Stimulated activated naive CD8-positive, alpha-beta T cell treated with anti-CD3 and anti-CD28 coated beads, Interleukin-15, amount 100 ng/mL, for 72 hours (primary cell): ENCODE measurements at regions not wholly inside any gene's neighbourhood (a gene's known extent, or its start where the extent isn't known, plus 50 kb on each side); places are given as distances from the start of the nearest gene placed in this dataset.
"Not testable (repeated sequence)": the region's sequence is repeated elsewhere in the genome, so short reads cannot be mapped to it uniquely, and the experiment has no call there.

Experiments used
- ATAC-seq: fragments of 150-1000 bp; cut with Tn5 transposase; 2 replicates; pipeline ENCODE4 v1.10.0; 2021; ENCODE audit warnings: mild to moderate bottlenecking, moderate library complexity
- DNase-seq, 2 donors: peaks; one replicate each; pipeline ENCODE4 v3.0.0; 2021 to 2022
- H3K27ac Mint-ChIP-seq, 2 donors: one replicate each; pipeline ENCODE4 v1.8.0; 2022; ENCODE audit warnings: mild to moderate bottlenecking in 2 of 2, mixed read lengths in 2 of 2, moderate library complexity in 2 of 2
- H3K27me3 Mint-ChIP-seq: one replicate; pipeline ENCODE4 v1.8.0; 2022; ENCODE audit warnings: mixed read lengths
- H3K4me1 Mint-ChIP-seq: one replicate; pipeline ENCODE4 v1.8.0; 2022; ENCODE audit warnings: mild to moderate bottlenecking, mixed read lengths
- H3K4me3 Mint-ChIP-seq, 2 donors: one replicate each; pipeline ENCODE4 v1.8.0; 2022; ENCODE audit warnings: mild to moderate bottlenecking in 2 of 2, mixed read lengths in 2 of 2, moderate library complexity in 1 of 2
- H3K9me3 Mint-ChIP-seq, 2 donors: one replicate each; pipeline ENCODE4 v1.8.0; 2022; ENCODE audit warnings: mixed read lengths in 2 of 2

DNA sequence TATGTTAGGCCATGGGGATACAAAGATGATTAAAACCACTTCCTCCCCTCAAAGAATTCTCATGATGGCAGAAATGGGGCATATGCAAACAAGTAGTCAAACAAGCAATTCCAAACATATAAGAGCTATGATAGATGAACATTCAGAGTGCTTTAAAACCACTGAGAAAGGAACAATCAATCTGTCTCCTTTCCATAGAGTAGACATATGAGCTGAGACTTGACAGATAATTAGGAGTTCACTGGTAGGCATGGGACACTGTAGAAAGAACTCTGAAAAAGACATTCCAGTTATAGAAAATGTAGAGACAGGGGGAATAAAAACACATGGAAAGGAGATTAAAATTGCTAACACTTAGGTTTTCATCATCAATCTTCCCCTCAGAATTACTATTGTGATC, 372.8 kb downstream of the KLHL4 start:
- H3K4me3 Mint-ChIP-seq = no peak overlapping the region
- no peak overlapping the region for H3K27ac Mint-ChIP-seq
- no peaks in the 10 kb centered on the region for H3K4me1 Mint-ChIP-seq
- ATAC-seq (no peak), DNase-seq (no peak)
- no peaks in the 10 kb centered on the region for H3K27me3 Mint-ChIP-seq
- H3K9me3 Mint-ChIP-seq = no peaks in the 10 kb centered on the region

DNA sequence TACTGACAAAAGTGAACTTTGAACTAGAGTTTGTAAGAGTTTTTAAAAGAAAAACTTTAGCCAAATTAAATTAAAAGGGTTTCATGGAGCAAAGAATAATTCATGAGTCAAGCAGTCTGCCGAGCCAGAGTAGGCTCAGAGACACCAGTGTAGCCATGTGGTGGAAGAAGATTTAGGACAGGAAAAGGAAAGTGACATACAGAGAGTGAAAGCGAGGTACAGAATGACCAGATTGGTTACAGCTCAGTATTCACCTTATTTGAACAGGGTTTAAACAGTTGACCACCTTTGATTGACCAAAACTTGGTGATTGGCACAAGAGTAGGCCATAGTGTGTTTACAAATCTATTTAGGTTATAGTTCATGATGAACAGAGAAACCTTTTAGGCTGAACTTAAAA, 377.8 kb downstream of the KLHL4 start:
- no peak for DNase-seq
- ATAC-seq = no peak
- no peak overlapping the region for H3K27ac Mint-ChIP-seq
- H3K27me3 Mint-ChIP-seq = no peaks in the 10 kb centered on the region
- no peaks in the 10 kb centered on the region for H3K4me1 Mint-ChIP-seq
- no peaks in the 10 kb centered on the region for H3K9me3 Mint-ChIP-seq
- H3K4me3 Mint-ChIP-seq = no peak overlapping the region

DNA sequence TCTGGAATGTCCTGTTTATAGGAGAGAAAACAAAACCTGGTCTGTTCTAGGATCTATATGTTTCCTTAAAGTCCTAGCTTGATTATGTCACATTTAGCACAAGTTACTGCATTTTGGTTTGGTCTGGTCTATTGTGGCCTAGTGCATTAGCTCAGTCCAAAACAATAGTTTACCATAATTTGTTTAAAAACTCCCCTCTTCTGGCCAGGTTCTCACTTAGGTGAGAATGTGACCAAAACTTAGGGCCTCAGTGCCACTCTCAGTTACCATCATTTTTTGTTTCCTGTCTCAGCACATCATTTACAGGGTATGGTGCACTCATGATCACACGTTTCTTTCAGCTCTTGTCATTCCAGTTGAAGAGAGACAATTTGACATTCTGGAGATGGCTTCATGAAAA, 378.5 kb downstream of the KLHL4 start:
- Mint-ChIP-seq H3K9me3 (no peaks in the 10 kb centered on the region), H3K27ac (no peak overlapping the region), H3K4me3 (no peak overlapping the region), H3K4me1 (no peaks in the 10 kb centered on the region), H3K27me3 (no peaks in the 10 kb centered on the region)
- no peak for DNase-seq
- ATAC-seq = no peak

DNA sequence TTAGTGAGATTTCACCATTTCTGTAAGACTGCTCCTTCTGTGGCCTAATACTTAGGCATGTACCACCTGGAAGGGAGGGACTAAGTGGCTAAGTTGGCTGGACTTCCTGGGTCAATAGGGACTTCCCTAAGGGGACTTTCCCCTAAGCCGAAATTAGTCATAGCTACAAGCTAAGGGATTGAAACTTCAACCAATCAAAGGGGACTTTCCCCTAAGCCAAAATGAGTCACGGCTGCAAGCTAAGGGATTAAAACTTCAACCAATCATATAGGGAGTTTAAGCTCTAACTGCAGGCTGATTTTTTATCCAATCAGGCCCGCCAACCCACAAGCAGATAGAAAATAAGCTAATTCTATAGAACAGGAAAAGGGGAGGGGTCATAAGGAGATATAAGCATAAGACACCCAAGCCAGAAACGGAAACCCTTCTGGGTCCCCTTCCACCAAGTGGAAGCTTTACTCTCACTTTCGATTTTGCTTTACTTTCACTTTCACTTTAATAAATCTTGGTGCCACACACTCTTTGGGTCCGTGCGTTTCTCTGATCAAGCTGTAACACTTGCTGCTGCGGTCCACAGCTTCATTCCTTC, 382.8 kb downstream of the KLHL4 start:
- H3K4me1 Mint-ChIP-seq = no peaks in the 10 kb centered on the region
- DNase-seq = peak in 1 of 2 donors; percentile 14
- ATAC-seq = peak; percentile 43

DNA sequence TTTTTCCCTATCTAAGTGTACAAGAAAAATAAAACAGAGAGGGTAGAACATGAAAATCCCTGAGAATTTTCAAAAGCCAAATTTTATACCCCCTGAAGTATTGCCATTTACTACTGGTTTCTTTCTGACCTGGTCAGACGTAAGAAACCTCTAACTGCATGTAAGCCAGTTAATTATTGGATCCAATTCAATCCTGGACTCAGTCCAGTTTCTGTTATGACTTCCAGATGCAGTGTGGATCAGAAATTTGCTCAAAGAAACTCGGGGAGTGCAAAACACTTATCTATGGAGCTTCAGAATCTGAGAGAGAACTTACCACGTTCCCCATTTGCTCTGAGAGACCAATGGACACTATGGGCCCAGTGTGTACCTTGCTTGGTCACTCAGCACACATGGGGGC, 383.5 kb downstream of the KLHL4 start:
- Mint-ChIP-seq H3K27me3 (no peaks in the 10 kb centered on the region), H3K4me3 (no peak overlapping the region), H3K27ac (no peak overlapping the region), H3K9me3 (no peaks in the 10 kb centered on the region), H3K4me1 (no peaks in the 10 kb centered on the region)
- ATAC-seq (no peak), DNase-seq (no peak)

More for the DNA sequence above, 382.8 kb downstream of the KLHL4 start:
- H3K27me3 Mint-ChIP-seq = no peaks in the 10 kb centered on the region
- no peak overlapping the region for H3K4me3 Mint-ChIP-seq
- no peaks in the 10 kb centered on the region for H3K9me3 Mint-ChIP-seq
- no peak overlapping the region for H3K27ac Mint-ChIP-seq

DNA sequence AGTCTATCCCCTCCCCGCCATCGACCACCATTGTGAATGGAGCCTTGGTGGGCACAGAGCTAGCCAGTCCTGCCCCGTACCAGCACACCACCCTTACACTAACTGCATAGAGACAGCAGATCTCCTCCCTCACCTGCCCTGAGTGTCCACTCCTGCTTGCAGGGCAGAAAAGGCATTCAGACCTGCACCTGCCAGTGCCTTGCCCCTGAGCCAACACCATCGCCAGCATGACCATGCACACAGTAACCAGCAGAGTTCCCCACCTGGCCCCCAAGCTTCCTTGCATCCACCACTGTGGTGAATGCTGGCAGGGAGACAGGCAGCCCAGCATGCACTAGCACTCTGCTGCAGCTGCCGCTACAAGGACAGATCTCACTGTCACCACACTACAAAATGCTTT, 397.1 kb downstream of the KLHL4 start:
- no peaks in the 10 kb centered on the region for H3K4me1 Mint-ChIP-seq
- H3K27me3 Mint-ChIP-seq = no peaks in the 10 kb centered on the region
- DNase-seq = no peak
- no peaks in the 10 kb centered on the region for H3K9me3 Mint-ChIP-seq
- no peak for ATAC-seq
- no peak overlapping the region for H3K27ac Mint-ChIP-seq
- H3K4me3 Mint-ChIP-seq = no peak overlapping the region

DNA sequence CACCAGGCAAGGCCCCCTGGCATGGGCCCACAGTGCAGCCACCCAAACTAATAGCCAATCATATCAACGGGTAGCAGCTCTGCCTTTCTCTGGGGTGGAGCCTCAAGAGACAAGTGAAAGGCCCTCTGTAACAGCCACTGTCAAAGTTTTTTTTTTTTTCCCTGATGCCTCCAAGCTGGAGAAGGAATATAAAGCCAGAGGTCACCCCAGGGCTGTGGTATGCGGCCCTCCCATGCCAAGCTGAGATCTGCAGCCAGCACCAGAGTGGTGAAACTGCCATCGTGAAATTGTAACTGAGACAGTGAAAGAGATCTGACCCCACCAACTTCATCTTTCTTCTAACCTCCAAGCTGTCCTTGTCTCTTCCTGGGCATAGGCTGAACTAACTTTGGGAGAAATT, 407.0 kb downstream of the KLHL4 start:
- ATAC-seq = no peak
- peaks cover 3 to 8% of the 10 kb centered on the region in 2 donors for H3K9me3 Mint-ChIP-seq
- no peak overlapping the region for H3K4me3 Mint-ChIP-seq
- no peak overlapping the region for H3K27ac Mint-ChIP-seq
- no peak for DNase-seq
- H3K27me3 Mint-ChIP-seq = no peaks in the 10 kb centered on the region
- no peaks in the 10 kb centered on the region for H3K4me1 Mint-ChIP-seq

DNA sequence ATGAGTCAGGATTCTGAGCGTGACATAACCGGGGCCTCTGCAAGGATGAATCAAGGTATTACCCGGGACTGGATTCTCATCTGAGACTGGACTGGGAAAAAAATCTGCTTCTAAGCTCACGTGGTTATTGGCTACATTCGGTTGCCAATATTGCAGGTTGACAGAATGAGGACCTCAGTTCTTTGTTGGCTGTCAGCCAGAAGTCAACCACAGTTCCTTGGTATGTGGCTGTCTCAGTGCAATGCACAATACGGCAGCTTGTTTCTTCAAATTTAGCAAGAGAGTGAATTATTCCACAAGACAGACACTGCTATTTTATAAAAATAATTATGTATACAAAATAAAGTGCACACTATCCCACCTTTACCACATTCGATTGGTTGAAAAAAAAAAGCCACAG, 424.2 kb downstream of the KLHL4 start:
- ATAC-seq (no peak), DNase-seq (no peak)
- Mint-ChIP-seq H3K4me3 (no peak overlapping the region), H3K27me3 (no peaks in the 10 kb centered on the region), H3K4me1 (no peaks in the 10 kb centered on the region), H3K9me3 (peaks cover 0 to 6% of the 10 kb centered on the region in 2 donors), H3K27ac (no peak overlapping the region)

DNA sequence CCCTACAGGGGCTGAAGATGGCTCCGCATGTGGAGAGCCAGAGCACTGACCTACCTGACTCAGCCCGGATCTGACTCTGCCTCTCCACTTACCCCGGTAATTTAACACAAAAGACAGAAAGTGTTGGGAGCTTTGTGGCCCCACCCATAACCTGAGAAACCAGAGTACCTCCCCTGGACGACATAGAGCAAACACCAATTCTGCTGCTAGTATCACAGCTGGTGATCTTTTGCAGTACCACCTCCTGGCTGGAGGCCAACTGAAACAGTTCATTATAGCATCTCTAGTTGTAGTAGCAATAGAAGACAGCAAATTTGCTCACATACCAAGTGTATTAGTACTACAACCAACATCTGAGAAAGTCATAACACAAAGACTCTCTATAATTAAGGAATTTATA, 443.9 kb downstream of the KLHL4 start:
- H3K4me3 Mint-ChIP-seq = no peak overlapping the region

DNA sequence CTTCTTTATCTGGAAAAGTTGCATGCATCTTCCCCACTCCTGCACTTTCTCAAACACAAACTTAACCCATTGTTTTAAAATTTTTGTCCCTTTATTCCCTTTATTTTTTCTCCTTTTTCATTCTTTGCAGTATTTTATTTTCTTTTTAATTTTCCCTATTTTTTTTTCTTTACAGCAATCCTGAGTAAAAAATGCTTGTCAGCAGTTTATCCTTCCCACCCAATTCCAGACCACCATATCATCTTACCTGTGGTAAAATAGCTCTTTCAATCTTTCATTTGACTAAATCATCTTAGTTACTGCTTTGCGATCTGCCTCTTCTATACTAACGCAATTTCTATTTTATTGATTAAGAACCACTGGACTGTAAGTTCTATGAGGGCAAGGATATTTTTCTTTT, 450.5 kb downstream of the KLHL4 start:
- Mint-ChIP-seq H3K4me3 (no peak overlapping the region), H3K9me3 (no peaks in the 10 kb centered on the region), H3K4me1 (no peaks in the 10 kb centered on the region), H3K27ac (no peak overlapping the region), H3K27me3 (no peaks in the 10 kb centered on the region)
- no peak for DNase-seq
- ATAC-seq = no peak

More for the DNA sequence above, 443.9 kb downstream of the KLHL4 start:
- Mint-ChIP-seq H3K27ac (no peak overlapping the region), H3K4me1 (no peaks in the 10 kb centered on the region), H3K27me3 (no peaks in the 10 kb centered on the region), H3K9me3 (no peaks in the 10 kb centered on the region)
- DNase-seq (no peak), ATAC-seq (no peak)

DNA sequence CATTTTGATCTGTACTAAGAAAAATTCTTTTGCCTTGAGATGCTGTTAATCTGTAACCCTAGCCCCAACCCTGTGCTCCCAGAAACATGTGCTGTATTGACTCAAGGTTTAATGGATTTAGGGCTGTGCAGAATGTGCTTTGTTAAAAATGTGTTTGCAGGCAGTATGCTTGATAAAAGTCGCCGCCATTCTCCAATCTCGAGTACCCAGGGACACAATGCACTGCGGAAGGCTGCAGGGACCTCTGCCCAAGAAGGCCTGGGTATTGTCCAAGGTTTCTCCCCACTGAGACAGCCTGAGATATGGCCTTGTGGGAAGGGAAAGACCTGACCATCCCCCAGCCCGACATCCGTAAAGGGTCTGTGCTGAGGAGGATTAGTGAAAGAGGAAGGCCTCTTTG, 454.5 kb downstream of the KLHL4 start:
- not testable (repeated sequence) for H3K9me3 Mint-ChIP-seq, H3K4me1 Mint-ChIP-seq, DNase-seq, ATAC-seq, H3K27me3 Mint-ChIP-seq, H3K4me3 Mint-ChIP-seq, H3K27ac Mint-ChIP-seq

DNA sequence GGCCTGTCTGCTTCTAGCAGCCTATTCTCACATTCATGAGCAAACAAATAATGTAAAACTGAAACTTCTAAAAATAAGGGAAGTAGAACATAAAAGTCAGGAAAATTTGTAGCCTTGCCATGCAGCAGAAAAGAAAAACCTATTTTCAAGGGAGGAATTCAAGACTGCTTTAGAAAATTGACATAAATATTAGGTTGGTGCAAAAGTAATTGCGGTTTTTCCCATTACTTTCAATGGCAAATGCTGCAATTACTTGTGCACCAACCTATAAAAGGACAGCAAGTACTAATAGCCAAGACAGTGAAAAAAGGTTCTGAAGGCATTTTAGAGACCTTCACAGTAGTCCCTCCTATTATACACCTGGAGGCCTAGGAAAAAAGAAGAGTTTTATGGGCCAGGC, 457.8 kb downstream of the KLHL4 start:
- Mint-ChIP-seq H3K27me3 (no peaks in the 10 kb centered on the region), H3K4me3 (no peak overlapping the region), H3K27ac (no peak overlapping the region), H3K4me1 (no peaks in the 10 kb centered on the region), H3K9me3 (peaks cover 5 to 7% of the 10 kb centered on the region in 2 donors)
- ATAC-seq (no peak), DNase-seq (no peak)

DNA sequence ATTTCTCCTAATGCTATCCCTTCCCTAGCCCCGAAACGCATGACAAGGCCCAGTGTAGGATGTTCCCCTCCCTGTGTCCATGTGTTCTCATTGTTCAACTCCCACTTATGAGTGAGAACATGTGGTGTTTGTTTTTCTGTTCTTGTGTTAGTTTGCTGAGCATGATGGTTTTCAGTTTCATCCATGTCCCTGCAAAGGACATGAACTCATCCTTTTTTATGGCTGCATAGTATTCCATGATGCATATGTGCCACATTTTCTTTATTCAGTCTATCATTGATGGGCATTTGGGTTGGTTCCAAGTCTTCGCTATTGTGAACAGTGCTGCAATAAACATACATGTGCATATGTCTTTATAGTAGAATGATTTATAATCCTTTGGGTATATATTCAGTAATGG, 490.3 kb downstream of the KLHL4 start:
- DNase-seq, ATAC-seq, H3K9me3 Mint-ChIP-seq, H3K27me3 Mint-ChIP-seq, H3K27ac Mint-ChIP-seq, H3K4me3 Mint-ChIP-seq, H3K4me1 Mint-ChIP-seq: not testable (repeated sequence)

DNA sequence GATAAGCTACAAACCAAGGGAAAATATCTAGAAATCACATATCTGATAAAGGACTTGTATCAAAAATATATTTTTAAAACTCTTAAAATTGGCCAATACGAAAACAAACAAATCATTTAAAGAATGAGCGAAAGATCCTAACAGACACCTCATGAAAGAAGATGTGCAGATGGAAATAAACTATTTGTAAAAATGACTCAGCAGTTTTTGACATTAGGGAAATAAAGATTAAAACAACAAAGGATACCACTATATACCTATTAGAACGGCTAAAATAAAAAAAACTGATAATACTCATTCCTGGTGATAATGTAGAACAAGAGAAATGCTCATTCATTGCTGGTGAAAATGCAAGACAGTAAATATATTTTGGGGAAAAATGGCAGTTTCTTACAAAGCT, 506.4 kb downstream of the KLHL4 start:
- Mint-ChIP-seq H3K9me3 (no peaks in the 10 kb centered on the region), H3K27ac (no peak overlapping the region), H3K4me1 (no peaks in the 10 kb centered on the region), H3K4me3 (no peak overlapping the region), H3K27me3 (no peaks in the 10 kb centered on the region)
- ATAC-seq (no peak), DNase-seq (no peak)

DNA sequence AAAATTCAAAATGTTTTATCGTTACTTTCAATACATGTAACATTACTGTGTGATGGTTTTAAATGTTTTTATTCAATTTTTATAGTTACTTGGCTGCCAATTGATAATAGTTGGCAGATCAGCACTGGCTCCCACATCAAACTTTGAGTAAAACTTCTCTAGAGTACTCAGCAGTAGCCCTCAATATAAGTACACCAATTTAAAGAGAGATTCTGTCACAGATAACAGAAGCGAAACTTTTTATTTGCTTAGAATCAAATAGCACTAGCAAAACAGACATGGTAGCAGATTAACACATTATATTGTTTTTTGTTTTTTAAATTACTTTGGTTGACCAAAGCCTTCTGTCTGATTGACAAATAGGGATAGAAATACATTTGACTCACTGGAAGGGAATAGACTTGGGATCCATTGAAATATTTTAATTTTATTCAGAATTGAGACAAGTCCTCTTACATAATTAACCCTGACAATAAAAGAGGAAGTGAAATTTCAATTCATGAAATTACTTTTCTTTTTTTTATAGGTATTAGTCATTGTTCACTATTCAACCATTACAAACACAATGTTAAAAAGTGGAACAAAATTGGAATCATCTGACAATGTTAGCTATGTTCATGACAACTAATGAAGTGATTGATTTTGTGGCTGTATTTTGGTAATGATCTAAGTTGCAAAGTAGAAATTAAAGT, 554.9 kb downstream of the KLHL4 start:
- Mint-ChIP-seq H3K4me3 (no peak overlapping the region), H3K27ac (no peak overlapping the region), H3K9me3 (peaks cover 0 to 4% of the 10 kb centered on the region in 2 donors), H3K4me1 (no peaks in the 10 kb centered on the region), H3K27me3 (no peaks in the 10 kb centered on the region)
- no peak for ATAC-seq
- DNase-seq = no peak

DNA sequence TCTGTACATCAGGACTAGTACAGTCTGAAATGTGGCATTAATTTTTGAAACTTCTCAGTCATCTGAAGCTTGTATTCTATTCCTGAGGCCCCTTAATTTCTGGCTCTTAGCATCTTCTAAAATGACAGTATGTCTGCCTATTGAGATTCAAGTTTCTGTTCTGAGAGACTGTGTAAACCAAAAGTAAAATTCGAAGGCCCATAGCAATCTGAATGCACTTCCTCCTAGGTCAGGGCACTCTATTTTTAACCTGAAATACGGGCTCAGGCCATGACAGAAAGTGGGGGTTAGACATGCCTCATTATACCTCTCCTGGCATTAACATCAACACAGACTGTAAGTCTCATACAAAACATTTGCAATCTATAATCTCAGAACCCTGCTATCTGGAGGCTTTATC, 584.4 kb downstream of the KLHL4 start:
- Mint-ChIP-seq H3K4me1 (no peaks in the 10 kb centered on the region), H3K27ac (no peak overlapping the region)

DNA sequence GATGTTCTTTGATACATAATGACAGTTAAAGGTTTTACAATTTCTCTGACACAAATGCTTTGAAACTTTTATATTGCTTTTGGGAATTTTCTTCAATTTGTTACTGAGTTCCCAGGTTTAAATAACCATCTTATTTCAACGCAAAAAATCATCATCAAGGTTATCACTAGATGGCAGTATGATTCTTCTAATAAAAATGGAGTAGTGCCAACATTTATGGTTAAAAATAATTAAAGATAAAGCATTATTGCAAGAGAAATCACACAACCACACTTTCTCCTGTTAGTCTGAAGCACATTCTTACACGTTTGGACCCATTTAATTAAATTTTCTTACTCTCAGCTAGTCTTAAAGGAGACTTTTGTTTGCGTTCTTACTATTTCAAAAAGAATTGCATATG, 611.3 kb upstream of the CPXCR1 start:
- Mint-ChIP-seq H3K9me3 (no peaks in the 10 kb centered on the region), H3K4me3 (no peak overlapping the region), H3K27ac (no peak overlapping the region), H3K4me1 (no peaks in the 10 kb centered on the region), H3K27me3 (no peaks in the 10 kb centered on the region)
- ATAC-seq (no peak), DNase-seq (no peak)

More for the DNA sequence above, 584.4 kb downstream of the KLHL4 start:
- no peak for DNase-seq
- H3K9me3 Mint-ChIP-seq = peaks cover 10 to 12% of the 10 kb centered on the region in 2 donors
- H3K27me3 Mint-ChIP-seq = no peaks in the 10 kb centered on the region
- ATAC-seq = no peak
- H3K4me3 Mint-ChIP-seq = no peak overlapping the region
